Activated T-cell treated with anti-CD3 and anti-CD28 coated beads, Interleukin-2, amount 50 U/mL, for 24 hours (primary cell): ENCODE measurements at regions not wholly inside any gene's neighbourhood (a gene's known extent, or its start where the extent isn't known, plus 50 kb on each side); places are given as distances from the start of the nearest gene placed in this dataset.
"Not testable (repeated sequence)": the region's sequence is repeated elsewhere in the genome, so short reads cannot be mapped to it uniquely, and the experiment has no call there.

Experiments used
- DNase-seq: peaks from one replicate; pipeline ENCODE4 v3.0.0-alpha.2; 2020
- H3K27ac Mint-ChIP-seq: 2 replicates; pipeline ENCODE4 v1.8.0; 2020; ENCODE audit warnings: mild to moderate bottlenecking, mixed read lengths
- H3K27me3 Mint-ChIP-seq: 2 replicates; pipeline ENCODE4 v1.8.0; 2020; ENCODE audit warnings: mixed read lengths
- H3K36me3 Mint-ChIP-seq: 2 replicates; pipeline ENCODE4 v1.8.0; 2020; ENCODE audit warnings: low read depth, mixed read lengths
- H3K4me1 Mint-ChIP-seq: 2 replicates; pipeline ENCODE4 v1.8.0; 2020; ENCODE audit warnings: low read depth, mixed read lengths
- H3K4me3 Mint-ChIP-seq: 2 replicates; pipeline ENCODE4 v1.8.0; 2020; ENCODE audit warnings: mild to moderate bottlenecking, moderate library complexity, mixed read lengths
- H3K9me3 Mint-ChIP-seq: 2 replicates; pipeline ENCODE4 v1.8.0; 2020; ENCODE audit warnings: mixed read lengths

GRCh38 chr17:20774472-20775135, 195.1 kb downstream of the CDRT15L2 start:
- no peaks in the 10 kb centered on the region for H3K36me3 Mint-ChIP-seq
- no peak overlapping the region for H3K4me3 Mint-ChIP-seq
- no peak for DNase-seq
- no peak overlapping the region for H3K27ac Mint-ChIP-seq
- H3K9me3 Mint-ChIP-seq, result no peaks in the 10 kb centered on the region
- H3K4me1 Mint-ChIP-seq, result no peaks in the 10 kb centered on the region
- peaks cover 11% of the 10 kb centered on the region for H3K27me3 Mint-ChIP-seq

GRCh38 chr17:20775331-20775730, 195.8 kb downstream of the CDRT15L2 start:
- H3K9me3 Mint-ChIP-seq, result no peaks in the 10 kb centered on the region
- DNase-seq, result no peak
- H3K4me1 Mint-ChIP-seq, result no peaks in the 10 kb centered on the region
- H3K27me3 Mint-ChIP-seq, result peaks cover 13% of the 10 kb centered on the region
- H3K36me3 Mint-ChIP-seq, result no peaks in the 10 kb centered on the region
- H3K27ac Mint-ChIP-seq, result no peak overlapping the region
- no peak overlapping the region for H3K4me3 Mint-ChIP-seq

- Mint-ChIP-seq H3K27ac (no peak overlapping the region), H3K4me1 (no peaks in the 10 kb centered on the region), H3K4me3 (no peak overlapping the region), H3K27me3 (peaks cover 23% of the 10 kb centered on the region), H3K36me3 (no peaks in the 10 kb centered on the region), H3K9me3 (no peaks in the 10 kb centered on the region)
- no peak for DNase-seq
Measured at GRCh38 chr17:20779521-20779920, 200.0 kb downstream of the CDRT15L2 start.

GRCh38 chr17:20781260-20781659, 201.7 kb downstream of the CDRT15L2 start:
- no peaks in the 10 kb centered on the region for H3K36me3 Mint-ChIP-seq
- DNase-seq, result no peak
- H3K27me3 Mint-ChIP-seq, result peaks cover 41% of the 10 kb centered on the region
- H3K4me1 Mint-ChIP-seq, result no peaks in the 10 kb centered on the region
- H3K9me3 Mint-ChIP-seq, result no peaks in the 10 kb centered on the region
- H3K4me3 Mint-ChIP-seq, result no peak overlapping the region
- no peak overlapping the region for H3K27ac Mint-ChIP-seq

- H3K27me3 Mint-ChIP-seq, result peaks cover 38% of the 10 kb centered on the region
- H3K4me1 Mint-ChIP-seq, result not testable (repeated sequence)
Measured at GRCh38 chr17:20781869-20782268, 202.3 kb downstream of the CDRT15L2 start.

GRCh38 chr17:20783091-20783490, 203.6 kb downstream of the CDRT15L2 start:
- H3K4me3 Mint-ChIP-seq, result no peak overlapping the region
- no peak for DNase-seq
- peaks cover 42% of the 10 kb centered on the region for H3K27me3 Mint-ChIP-seq
- no peaks in the 10 kb centered on the region for H3K4me1 Mint-ChIP-seq
- H3K27ac Mint-ChIP-seq, result no peak overlapping the region
- no peaks in the 10 kb centered on the region for H3K9me3 Mint-ChIP-seq
- H3K36me3 Mint-ChIP-seq, result no peaks in the 10 kb centered on the region

More at GRCh38 chr17:20781869-20782268, 202.3 kb downstream of the CDRT15L2 start:
- H3K9me3 Mint-ChIP-seq, H3K27ac Mint-ChIP-seq, H3K36me3 Mint-ChIP-seq, H3K4me3 Mint-ChIP-seq, DNase-seq: not testable (repeated sequence)

- DNase-seq, result no peak
- Mint-ChIP-seq H3K27me3 (peaks cover 37% of the 10 kb centered on the region), H3K4me1 (no peaks in the 10 kb centered on the region), H3K36me3 (no peaks in the 10 kb centered on the region), H3K27ac (no peak overlapping the region), H3K9me3 (no peaks in the 10 kb centered on the region), H3K4me3 (no peak overlapping the region)
Measured at GRCh38 chr17:20784100-20784665, 204.7 kb downstream of the CDRT15L2 start.

- Mint-ChIP-seq H3K9me3 (no peaks in the 10 kb centered on the region), H3K4me3 (no peak overlapping the region), H3K27ac (no peak overlapping the region), H3K27me3 (peaks cover 34% of the 10 kb centered on the region), H3K4me1 (no peaks in the 10 kb centered on the region), H3K36me3 (no peaks in the 10 kb centered on the region)
- DNase-seq, result no peak
Measured at GRCh38 chr17:20787281-20787680, 207.8 kb downstream of the CDRT15L2 start.

- Mint-ChIP-seq H3K9me3 (no peaks in the 10 kb centered on the region), H3K27me3 (peaks cover 6% of the 10 kb centered on the region), H3K36me3 (no peaks in the 10 kb centered on the region), H3K4me1 (no peaks in the 10 kb centered on the region), H3K4me3 (no peak overlapping the region), H3K27ac (no peak overlapping the region)
- no peak for DNase-seq
Measured at GRCh38 chr17:20791626-20792025, 212.1 kb downstream of the CDRT15L2 start.

- not testable (repeated sequence) for H3K4me3 Mint-ChIP-seq, H3K9me3 Mint-ChIP-seq, H3K27me3 Mint-ChIP-seq, H3K27ac Mint-ChIP-seq, DNase-seq, H3K36me3 Mint-ChIP-seq
- peaks cover 11% of the 10 kb centered on the region for H3K4me1 Mint-ChIP-seq
Measured at GRCh38 chr17:20794532-20794931, 215.0 kb downstream of the CDRT15L2 start.

GRCh38 chr17:20797292-20797691, 217.8 kb downstream of the CDRT15L2 start:
- peaks cover 2% of the 10 kb centered on the region for H3K27me3 Mint-ChIP-seq
- H3K4me3 Mint-ChIP-seq, result no peak overlapping the region
- DNase-seq, result no peak
- peaks cover 11% of the 10 kb centered on the region for H3K4me1 Mint-ChIP-seq
- H3K36me3 Mint-ChIP-seq, result no peaks in the 10 kb centered on the region
- H3K27ac Mint-ChIP-seq, result peak overlapping the region; percentile 71
- H3K9me3 Mint-ChIP-seq, result no peaks in the 10 kb centered on the region

GRCh38 chr17:20800146-20800545, 220.6 kb downstream of the CDRT15L2 start:
- H3K4me1 Mint-ChIP-seq, result peaks cover 11% of the 10 kb centered on the region
- no peaks in the 10 kb centered on the region for H3K9me3 Mint-ChIP-seq
- H3K27me3 Mint-ChIP-seq, result no peaks in the 10 kb centered on the region
- no peak overlapping the region for H3K4me3 Mint-ChIP-seq
- no peak for DNase-seq
- no peak overlapping the region for H3K27ac Mint-ChIP-seq
- H3K36me3 Mint-ChIP-seq, result no peaks in the 10 kb centered on the region

GRCh38 chr17:20805751-20806150, 226.2 kb downstream of the CDRT15L2 start:
- Mint-ChIP-seq H3K4me3 (no peak overlapping the region), H3K4me1 (no peaks in the 10 kb centered on the region), H3K36me3 (no peaks in the 10 kb centered on the region), H3K9me3 (peaks cover 6% of the 10 kb centered on the region), H3K27ac (no peak overlapping the region), H3K27me3 (no peaks in the 10 kb centered on the region)
- no peak for DNase-seq

- DNase-seq, H3K4me1 Mint-ChIP-seq, H3K9me3 Mint-ChIP-seq, H3K4me3 Mint-ChIP-seq, H3K36me3 Mint-ChIP-seq, H3K27me3 Mint-ChIP-seq, H3K27ac Mint-ChIP-seq: not testable (repeated sequence)
Measured at GRCh38 chr17:20807566-20807965, 228.0 kb downstream of the CDRT15L2 start.

GRCh38 chr17:20815410-20815809, 227.4 kb downstream of the USP22 start:
- not testable (repeated sequence) for H3K4me3 Mint-ChIP-seq, H3K9me3 Mint-ChIP-seq, H3K36me3 Mint-ChIP-seq, H3K4me1 Mint-ChIP-seq, DNase-seq, H3K27ac Mint-ChIP-seq
- peaks cover 16% of the 10 kb centered on the region for H3K27me3 Mint-ChIP-seq
